ENCODE measurements at regions not wholly inside any gene's neighbourhood (a gene's known extent, or its start where the extent isn't known, plus 50 kb on each side); places are given as distances from the start of the nearest gene placed in this dataset.

GRCh38 chr2:128792476-128793054 is 473.9 kb upstream of the HS6ST1 start:
- no peak for DNase-seq (ENCODE audit: low spot score)

DNA sequence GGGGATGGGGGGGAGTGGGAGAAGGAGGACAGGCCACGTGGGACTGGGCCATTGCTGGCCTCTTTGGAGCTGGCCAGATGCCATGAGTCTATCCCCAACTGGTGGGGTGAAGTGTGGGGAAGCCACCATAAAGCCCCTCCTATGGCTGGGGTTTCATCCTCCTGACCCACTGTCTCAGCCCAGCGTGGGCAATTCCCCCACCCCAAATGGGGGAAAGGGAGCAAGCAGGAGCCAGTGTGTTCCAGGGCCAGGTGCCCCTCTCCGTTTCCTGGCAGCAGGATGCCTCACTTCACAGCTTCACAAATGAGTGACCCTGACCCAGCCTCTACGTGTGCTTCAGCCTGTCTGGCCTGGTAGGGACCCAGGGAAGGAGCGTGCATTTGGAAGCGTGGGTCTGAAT is 474.7 kb upstream of the HS6ST1 start:
- DNase-seq (ENCODE audit: low spot score): no peak

DNA sequence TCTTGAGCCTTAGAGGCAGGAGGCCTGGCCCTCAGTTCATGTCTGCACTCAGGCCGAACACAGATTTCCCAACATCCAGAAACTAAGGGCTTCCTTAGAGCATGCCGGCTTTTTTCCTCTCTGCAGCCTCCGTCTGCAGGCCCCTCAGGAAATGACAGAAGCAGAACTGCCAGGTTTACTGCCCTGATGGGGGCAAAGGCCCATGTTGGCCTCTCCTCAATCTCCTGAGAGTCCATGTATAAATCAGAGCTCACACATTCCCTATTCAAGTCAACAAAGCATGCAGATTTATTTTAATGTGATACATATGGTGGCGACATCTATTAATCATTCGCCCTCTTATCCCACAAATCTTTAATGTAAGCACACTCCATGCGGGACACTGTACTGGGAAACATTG is 475.6 kb upstream of the HS6ST1 start:
- no peak for DNase-seq (ENCODE audit: low spot score)

DNA sequence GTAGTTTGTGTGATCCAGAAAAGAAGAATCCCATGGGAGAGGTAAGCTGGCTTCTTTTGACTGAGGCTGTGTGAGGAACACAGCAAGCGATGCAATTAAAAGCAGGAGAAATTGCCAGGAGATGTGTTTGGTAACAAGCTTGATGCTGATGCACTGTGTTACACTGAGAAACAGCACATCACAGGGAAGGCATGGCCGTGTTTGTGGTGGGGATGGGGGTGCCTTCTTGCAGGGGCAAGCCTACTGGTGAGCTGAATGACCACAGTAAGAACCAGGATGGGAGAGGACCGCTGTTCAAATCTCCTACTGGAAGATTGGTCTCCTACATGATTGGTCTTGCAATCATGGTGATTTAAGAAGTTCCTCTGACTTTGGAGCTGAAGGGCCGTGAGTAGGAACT is 477.7 kb upstream of the HS6ST1 start:
- no peak for DNase-seq (ENCODE audit: low spot score)

- no peak for DNase-seq (ENCODE audit: low spot score)
Observed at GRCh38 chr2:128797092-128797491, 478.4 kb upstream of the HS6ST1 start.

DNA sequence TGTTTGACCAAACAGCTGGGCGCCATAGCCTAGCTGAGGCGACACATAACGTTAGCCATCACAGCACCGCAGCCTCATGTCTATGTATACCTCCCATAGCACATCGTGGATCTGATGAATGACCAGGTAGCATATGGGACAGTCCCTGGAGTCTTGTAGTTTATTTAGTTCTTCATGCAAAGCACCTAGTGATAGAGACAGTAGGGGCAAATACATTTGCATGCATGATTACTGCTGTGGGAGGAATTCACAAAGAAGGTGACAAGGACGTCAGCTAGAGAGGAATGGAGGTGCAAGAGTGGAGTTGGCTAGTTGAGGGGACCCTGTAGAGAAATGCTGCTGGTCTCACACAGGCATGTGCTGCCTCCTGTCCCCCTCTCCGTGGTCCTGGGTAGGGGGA is 478.9 kb upstream of the HS6ST1 start:
- no peak for DNase-seq (ENCODE audit: low spot score)

DNA sequence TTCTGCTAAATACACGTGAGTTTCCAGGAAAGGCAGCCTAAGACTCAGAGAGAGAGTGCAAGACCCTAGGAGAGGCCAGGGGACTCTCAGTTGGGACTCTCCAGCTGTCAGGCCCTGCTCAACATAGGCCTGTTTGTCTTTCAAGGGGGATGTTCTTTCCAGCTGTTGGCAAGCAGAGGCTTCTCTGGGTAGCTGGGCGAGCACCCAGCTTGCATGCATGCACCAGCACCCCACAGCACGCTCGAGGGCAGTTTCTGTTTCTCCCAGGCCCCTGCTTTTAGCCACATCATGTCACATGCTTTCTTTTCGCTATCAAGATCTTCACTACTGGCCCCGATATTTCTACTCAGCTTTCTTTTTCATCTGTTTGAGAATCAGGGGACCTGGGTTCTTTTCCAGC is 479.3 kb upstream of the HS6ST1 start:
- DNase-seq (ENCODE audit: low spot score): no peak

DNA sequence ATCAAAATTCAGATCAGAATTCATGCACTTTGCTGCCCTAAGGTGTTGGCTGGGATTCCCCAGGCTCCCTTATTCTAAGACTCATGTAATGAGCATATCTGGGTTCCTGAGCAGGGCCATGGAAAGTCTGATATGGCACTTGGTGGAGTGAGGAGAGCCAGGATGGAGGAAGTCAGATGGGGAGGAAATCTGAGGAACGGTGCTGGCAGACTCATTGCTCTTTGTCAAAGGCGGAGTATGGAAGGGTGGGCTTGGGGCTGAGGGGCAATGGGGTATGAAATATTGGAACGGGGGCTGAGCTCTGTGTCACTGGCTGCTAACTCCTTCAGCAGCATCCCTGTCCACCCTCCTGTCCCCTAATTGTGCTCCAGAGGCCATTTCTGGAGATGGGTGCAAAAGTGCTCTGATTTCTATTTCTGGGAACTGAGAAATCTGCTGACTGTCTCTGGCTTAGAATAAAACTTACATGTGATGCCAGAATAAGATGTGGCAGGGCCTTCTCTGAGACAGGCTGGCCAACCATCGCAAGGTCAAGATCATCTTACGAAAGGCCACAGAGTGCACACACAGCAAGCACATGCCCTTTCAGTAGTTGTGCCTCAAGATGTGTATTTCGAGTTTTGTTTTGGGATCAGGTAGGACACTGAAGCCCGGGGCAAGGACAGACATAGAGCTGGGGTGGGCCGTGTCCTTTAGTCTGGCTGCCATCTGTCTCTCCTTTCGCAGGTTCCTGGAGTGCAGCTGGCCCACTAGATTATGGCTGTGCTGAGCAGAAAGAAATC is 480.0 kb upstream of the HS6ST1 start:
- DNase-seq (ENCODE audit: low spot score): no peak

GRCh38 chr2:128799284-128799552 is 480.6 kb upstream of the HS6ST1 start:
- DNase-seq (ENCODE audit: low spot score): no peak

- DNase-seq (ENCODE audit: low spot score): no peak
Observed at GRCh38 chr2:128799730-128800129, 481.1 kb upstream of the HS6ST1 start.

DNA sequence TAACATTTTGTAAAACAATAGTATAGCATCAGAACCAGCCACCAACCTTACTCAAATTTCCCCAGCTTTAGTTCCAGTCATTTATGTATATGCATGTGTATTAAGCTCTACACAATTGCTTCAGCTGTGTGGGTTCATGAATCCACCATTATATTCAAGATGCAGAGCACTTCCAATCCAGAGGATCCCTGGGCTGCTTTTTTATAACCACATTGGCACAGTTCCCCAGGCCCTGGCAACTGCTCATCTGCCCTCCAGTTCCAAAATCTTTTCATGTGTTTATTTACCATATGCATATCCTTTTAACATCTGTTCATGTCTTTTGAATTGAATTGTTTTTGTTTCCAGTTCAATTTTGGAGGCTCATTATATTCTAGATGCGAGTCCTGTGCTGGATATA is 482.9 kb upstream of the HS6ST1 start:
- DNase-seq (ENCODE audit: low spot score): no peak

- DNase-seq (ENCODE audit: low spot score): no peak
Observed at GRCh38 chr2:128803222-128803621, 484.6 kb upstream of the HS6ST1 start.

DNA sequence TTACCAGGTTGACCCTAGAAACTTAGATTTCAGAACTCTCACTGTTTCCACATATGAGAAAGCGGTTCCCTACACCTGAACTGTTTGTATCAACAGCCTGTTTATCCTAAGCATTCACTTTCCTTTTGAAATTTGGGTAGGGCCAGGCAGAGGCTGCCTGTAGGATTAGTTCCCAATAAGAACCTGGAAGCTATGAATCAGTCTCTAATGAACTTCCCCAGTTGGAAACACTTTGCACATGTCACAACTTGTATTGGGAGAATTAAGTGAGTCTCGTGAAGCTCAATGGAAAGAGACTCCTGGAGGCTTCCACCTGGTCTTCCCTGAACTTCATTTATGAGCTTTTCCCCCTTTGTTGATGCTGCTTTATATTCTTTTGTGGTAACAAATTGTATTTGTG is 486.6 kb upstream of the HS6ST1 start:
- no peak for DNase-seq (ENCODE audit: low spot score)

DNA sequence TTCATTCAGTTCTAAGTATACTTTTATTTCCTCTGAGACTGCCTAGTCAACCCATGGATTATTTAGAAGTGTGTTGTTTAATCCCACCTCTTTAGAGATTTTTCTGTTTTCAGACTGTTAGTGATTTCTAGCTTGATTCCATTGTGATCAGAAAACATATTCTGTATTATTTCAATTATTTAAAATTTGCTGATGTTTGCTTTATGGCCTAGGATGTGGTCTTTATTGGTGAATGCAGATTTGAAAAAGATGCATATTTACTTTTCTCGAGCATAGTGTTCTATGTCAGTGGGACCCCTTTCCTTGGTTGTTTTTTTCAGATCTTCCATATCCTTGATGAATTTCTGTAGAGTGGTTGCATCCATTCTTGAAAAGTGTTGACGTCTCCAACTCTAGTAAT is 487.2 kb upstream of the HS6ST1 start:
- DNase-seq (ENCODE audit: low spot score): no peak

DNA sequence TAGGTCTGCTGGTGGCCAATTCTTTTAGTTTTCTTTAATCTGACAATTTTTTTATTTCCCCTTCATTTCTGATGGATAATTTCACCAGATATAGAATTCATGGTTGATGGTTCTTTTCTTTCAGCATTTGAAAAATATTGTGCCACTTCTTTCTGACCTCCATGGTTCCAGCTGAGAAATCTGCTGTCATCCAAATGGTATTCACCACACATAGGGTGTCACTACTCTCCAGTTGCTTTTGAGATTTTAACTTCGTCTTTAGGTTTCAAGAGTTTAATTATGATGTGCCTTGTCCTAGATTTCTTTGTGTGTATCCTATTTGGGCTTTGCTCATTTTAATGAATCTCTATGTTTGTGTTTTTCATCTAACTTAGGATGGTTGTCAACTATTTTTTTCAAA is 488.6 kb upstream of the HS6ST1 start:
- no peak for DNase-seq (ENCODE audit: low spot score)

DNA sequence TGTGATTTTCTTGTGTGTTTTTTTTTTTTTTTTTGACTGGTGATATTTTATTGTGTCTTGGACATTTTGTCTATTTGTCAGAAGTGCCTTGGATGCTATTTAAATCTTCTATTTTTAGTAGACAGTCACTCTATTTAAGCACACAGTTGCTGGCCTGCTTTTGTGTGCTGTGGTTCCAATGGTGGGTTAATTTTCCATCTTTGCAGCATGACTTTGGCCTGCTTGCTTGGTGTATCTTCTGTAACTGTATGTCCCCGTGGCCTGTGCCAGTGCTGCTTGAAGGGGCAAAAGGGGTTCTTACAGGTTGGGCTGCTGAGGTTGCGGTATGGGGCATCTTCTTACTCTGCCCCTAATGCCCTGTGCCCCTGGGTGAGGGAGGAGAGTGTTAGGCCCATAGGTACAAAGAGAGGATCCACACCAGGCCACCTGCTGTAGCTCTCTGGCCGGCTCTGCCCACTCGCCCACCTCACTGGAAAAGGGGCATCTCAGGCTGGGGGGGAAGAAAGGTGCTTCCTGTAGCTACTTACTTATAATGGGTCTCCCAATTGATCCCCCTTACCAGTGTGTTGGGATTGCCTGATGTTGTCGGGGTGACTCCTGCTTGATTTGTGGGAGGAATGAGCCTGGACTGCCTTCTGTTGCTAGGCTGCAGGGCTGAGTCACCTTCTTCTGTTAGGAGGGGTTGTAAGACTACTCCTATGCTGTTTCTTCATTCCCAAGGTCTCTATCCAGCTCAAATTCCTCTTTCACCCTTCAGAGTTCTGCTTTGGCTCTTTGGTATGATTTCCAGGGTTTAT is 490.0 kb upstream of the HS6ST1 start:
- DNase-seq (ENCODE audit: low spot score): no peak

- no peak for DNase-seq (ENCODE audit: low spot score)
Observed at GRCh38 chr2:128809259-128809636, 490.6 kb upstream of the HS6ST1 start.

DNA sequence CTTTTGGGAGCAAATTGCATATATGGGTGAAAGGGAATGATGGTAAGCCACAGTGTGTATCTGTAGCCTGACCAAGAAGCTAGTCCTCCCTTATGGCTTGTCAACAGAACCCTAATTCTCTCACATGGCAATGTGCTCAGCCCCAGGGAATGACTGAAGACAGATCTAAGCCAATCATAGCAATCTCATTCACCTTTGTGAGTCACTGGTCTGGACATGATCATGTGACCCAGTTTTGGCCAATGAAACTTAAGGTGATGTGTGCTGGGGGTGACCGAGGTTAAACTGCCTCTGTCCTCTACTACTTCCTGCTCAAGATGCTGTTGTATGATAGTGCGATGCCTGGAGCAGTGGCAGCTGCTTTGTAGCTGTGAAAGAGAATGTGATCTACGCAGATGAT is 491.2 kb upstream of the HS6ST1 start:
- DNase-seq (ENCODE audit: low spot score): no peak

DNA sequence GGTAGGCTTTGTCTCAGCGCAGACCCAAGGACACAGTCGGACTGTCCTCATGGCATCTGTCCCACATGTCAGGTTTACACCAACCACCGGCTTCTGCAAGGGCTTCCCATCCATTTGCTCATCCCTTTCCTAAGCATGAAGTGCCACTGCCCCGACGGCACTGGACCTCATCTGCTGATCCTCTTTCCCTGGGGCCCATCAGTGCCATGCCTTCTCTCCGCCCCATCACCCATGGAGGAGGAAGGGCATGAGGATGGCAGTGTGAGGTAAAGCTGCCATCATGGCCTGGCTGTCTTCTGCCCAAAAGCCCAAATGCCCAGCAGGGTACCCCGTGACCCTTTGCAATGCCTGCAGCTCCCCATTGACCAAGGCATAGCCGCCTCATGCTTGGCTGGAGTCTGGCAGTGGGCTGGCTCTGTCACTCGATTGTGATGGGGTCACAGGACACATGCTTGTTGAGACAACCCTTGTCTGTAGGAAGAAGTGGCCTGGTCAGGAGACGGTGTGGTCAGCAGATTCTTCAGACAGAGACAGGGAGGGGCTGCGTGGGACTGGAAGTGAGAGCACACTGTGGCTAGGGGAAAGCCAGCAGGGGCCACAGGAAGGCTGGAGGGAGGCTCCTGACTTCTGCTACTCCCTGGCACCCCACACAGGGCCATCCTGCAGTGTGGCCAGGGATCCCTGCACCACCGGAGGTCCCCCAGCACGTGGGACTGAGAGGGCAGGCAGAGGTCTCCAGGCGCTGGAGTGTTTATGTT is 493.7 kb upstream of the HS6ST1 start:
- no peak for DNase-seq (ENCODE audit: low spot score)

DNA sequence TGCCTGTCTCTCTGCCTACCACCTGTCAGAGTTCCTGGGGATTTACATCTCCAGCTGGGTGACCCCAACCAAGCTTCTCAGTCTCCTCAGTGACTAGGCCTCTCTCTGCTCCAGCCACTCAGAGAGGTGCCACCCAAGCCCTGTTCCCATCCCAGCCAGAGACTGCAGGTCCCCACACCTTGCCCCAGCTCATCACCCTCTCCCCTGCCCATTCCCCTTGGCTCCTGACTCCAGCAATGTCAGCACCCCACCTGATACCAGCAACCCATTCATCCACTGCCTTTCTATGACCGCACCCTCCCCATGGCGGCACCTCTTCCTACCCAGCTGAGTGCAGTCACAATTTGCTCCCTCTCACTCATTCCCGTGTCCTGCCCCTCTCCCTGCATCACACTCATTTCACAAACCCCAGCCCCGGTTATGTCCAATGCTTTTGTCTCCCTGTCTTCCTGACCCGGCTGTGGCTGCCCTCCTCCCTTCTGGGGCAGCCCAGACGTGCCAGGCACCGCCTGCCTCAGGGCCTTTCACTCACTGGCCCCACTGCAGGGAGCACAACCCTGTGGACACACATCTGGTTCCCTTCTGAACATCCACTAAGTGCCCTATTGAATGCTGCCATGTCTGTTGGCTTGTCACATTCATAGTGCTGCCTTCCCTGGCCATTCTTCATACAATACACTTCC is 494.8 kb upstream of the HS6ST1 start:
- DNase-seq (ENCODE audit: low spot score): no peak

DNA sequence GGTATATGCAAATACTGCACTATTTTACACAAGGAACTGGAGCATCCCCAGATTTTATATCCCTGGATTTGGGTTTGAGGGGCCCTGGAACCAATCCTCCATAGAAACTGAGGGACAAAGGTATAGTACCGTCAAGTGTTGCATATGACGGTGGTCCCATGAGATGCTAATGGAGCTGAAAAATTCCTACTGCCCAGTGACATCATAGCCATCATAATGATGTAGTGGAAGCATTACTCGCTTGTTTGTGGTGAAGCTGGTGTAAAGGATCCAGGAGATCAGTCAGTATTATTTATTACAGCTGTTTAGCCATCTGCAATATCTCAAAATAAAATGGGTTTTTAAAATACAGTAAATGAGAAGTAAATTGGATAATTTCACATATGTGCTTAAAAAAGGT is 496.6 kb upstream of the HS6ST1 start:
- DNase-seq (ENCODE audit: low spot score): no peak

DNA sequence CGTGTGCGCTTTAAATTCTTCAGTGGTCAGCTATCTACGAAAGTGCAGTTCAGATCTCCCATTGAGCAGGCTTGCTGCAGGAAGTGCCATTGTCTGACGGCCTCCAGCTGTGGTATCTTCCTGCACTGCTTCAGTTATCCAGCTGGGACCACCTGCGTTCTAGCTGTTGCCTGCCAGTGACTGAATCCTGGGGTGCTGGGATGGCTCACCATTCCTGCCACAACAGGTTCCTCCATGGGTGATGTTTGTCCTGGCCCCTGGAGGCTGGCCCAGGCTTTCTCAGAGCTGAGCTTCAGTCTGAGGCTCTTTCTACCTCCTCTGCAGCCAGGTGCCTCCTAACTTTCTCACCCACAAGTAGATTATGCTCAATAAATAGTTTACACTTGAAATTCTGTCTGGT is 498.5 kb upstream of the HS6ST1 start:
- DNase-seq (ENCODE audit: low spot score): no peak
